Body of pancreas (tissue), 4 donors: ENCODE measurements at regions not wholly inside any gene's neighbourhood (a gene's known extent, or its start where the extent isn't known, plus 50 kb on each side); places are given as distances from the start of the nearest gene placed in this dataset.

Source experiments
- POLR2A ChIP-seq, 3 donors: fragments of 450-650 bp; IDR thresholded peaks; one replicate each; pipeline ENCODE4 v1.6.1; 2016; ENCODE audit warnings: antibody characterized with exemption in 3 of 3, mild to moderate bottlenecking in 2 of 3
- TF ChIP-seq, protein P1 (sequence below), 7 experiments: fragments of 450-650 bp in 4 of 7; fragments of 200-600 bp in 3 of 7; sonication (generic) in 3 of 7; IDR thresholded peaks; one replicate each; pipeline ENCODE4 v1.5.1; 2016 to 2019; ENCODE audit warnings: antibody characterized with exemption in 7 of 7

DNA sequence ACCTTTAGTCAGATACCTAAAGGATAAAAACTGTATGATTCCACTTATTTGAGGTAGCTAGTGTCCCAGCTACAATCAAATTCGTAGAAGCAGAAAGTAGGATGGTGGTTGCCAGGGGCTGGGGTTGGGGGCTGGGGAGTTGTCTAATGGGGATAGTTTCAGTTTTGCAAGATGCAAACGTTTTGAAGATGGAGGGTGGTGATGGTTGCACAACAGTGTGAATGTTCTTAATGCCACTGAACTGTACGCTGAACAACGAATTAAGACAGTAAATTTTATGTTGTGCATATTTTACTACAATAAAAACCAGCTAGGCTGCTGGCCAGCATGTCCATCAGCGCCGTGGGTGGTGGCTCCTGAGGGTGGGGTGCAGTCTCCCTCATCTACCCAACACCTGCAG lies 137.8 kb downstream of the GADD45G start:
- TF ChIP-seq, protein P1, sequence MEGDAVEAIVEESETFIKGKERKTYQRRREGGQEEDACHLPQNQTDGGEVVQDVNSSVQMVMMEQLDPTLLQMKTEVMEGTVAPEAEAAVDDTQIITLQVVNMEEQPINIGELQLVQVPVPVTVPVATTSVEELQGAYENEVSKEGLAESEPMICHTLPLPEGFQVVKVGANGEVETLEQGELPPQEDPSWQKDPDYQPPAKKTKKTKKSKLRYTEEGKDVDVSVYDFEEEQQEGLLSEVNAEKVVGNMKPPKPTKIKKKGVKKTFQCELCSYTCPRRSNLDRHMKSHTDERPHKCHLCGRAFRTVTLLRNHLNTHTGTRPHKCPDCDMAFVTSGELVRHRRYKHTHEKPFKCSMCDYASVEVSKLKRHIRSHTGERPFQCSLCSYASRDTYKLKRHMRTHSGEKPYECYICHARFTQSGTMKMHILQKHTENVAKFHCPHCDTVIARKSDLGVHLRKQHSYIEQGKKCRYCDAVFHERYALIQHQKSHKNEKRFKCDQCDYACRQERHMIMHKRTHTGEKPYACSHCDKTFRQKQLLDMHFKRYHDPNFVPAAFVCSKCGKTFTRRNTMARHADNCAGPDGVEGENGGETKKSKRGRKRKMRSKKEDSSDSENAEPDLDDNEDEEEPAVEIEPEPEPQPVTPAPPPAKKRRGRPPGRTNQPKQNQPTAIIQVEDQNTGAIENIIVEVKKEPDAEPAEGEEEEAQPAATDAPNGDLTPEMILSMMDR (IDR thresholded peaks at IDR 0.05): no peak
- TF ChIP-seq POLR2A (IDR thresholded peaks at IDR 0.05): no peak
